NOMO-1 treated with DMSO at 0.1 percent for 48 hours (cell line): ENCODE measurements at regions not wholly inside any gene's neighbourhood (a gene's known extent, or its start where the extent isn't known, plus 50 kb on each side); places are given as distances from the start of the nearest gene placed in this dataset.

Experiments used
- DNase-seq: peaks from one replicate; lab custom pipeline; 2025; ENCODE audit not compliant: unreplicated experiment; lab: John Stamatoyannopoulos, UW

GRCh38 chr4:81639248-81639647, 167.5 kb upstream of the RASGEF1B start:
- DNase-seq: no peak

GRCh38 chr4:81638698-81639097, 167.0 kb upstream of the RASGEF1B start:
- DNase-seq: no peak

GRCh38 chr4:81635739-81636138, 164.0 kb upstream of the RASGEF1B start:
- DNase-seq: peak; percentile 87

- no peak for DNase-seq
Measured at GRCh38 chr4:81634766-81635549, 163.3 kb upstream of the RASGEF1B start.

- DNase-seq: no peak
Measured at GRCh38 chr4:81634165-81634564, 162.5 kb upstream of the RASGEF1B start.

GRCh38 chr4:81632581-81633299, 161.0 kb upstream of the RASGEF1B start:
- DNase-seq: no peak

- peak; percentile 37 for DNase-seq
Measured at GRCh38 chr4:81631958-81632441, 160.3 kb upstream of the RASGEF1B start.

GRCh38 chr4:81629366-81629765, 157.7 kb upstream of the RASGEF1B start:
- peak; percentile 58 for DNase-seq

- no peak for DNase-seq
Measured at GRCh38 chr4:81628489-81628888, 156.8 kb upstream of the RASGEF1B start.

- no peak for DNase-seq
Measured at GRCh38 chr4:81627590-81627989, 155.9 kb upstream of the RASGEF1B start.

- DNase-seq: no peak
Measured at GRCh38 chr4:81626851-81627250, 155.1 kb upstream of the RASGEF1B start.

GRCh38 chr4:81625422-81626417, 154.0 kb upstream of the RASGEF1B start:
- DNase-seq: no peak

GRCh38 chr4:81623434-81623833, 151.7 kb upstream of the RASGEF1B start:
- DNase-seq: no peak

GRCh38 chr4:81622474-81623184, 150.9 kb upstream of the RASGEF1B start:
- DNase-seq: no peak

- DNase-seq: no peak
Measured at GRCh38 chr4:81622028-81622427, 150.3 kb upstream of the RASGEF1B start.

- DNase-seq: peak; percentile 14
Measured at GRCh38 chr4:81621490-81621889, 149.8 kb upstream of the RASGEF1B start.

GRCh38 chr4:81620442-81620841, 148.7 kb upstream of the RASGEF1B start:
- no peak for DNase-seq

- no peak for DNase-seq
Measured at GRCh38 chr4:81617545-81617944, 145.8 kb upstream of the RASGEF1B start.

GRCh38 chr4:81611221-81611620, 139.5 kb upstream of the RASGEF1B start:
- no peak for DNase-seq

GRCh38 chr4:81609844-81610243, 138.1 kb upstream of the RASGEF1B start:
- no peak for DNase-seq
